ENCODE measurements at regions not wholly inside any gene's neighbourhood (a gene's known extent, or its start where the extent isn't known, plus 50 kb on each side); places are given as distances from the start of the nearest gene placed in this dataset.

DNA sequence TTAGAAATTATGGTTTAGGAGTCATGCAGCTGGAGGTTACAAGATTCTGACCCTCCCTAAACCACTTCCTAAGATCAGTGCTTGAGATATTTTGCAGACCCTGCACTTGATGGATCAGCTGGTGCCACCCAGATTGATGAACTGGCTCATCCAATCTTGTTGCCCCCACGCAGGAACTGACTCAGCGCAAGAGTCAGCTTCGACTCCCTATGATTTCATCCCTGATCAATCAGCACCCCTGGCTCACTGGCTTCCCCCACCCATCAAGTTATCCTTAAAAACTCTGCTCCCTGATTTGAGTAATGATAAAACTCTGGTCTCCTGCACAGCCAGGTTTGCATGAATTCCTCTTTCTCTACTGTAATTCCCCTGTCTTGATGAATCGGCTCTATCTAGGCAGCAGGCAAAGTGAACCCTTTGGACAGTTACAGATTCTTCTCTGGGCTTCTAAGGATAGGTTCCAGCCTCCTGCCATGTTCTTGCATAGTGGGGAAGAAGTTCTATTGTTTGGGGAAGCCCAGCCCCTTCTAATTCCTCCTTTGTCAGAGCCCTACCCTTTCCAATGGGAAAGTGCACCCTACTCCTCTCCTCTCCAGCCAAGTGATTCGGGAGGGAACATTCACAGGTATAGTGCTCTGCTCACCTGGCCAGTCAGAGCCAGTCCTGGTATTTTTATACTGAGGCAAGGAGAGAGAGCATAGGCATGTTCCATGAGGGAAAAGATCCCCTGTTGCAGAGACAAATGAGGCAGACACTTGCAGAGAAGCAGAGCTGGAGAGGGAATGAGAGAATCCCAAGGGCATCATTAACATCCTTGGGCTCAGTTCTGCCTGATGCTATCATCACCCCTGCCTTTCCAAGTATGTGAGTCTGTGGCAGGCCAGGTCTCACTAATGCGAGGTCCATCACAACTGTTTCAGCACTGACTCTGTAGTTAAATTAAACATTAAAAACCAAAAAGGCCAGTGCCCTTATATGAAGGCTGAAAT, 224.4 kb upstream of the GALNT17 start:
- DNase-seq (ENCODE audit: low read depth) = no peak

DNA sequence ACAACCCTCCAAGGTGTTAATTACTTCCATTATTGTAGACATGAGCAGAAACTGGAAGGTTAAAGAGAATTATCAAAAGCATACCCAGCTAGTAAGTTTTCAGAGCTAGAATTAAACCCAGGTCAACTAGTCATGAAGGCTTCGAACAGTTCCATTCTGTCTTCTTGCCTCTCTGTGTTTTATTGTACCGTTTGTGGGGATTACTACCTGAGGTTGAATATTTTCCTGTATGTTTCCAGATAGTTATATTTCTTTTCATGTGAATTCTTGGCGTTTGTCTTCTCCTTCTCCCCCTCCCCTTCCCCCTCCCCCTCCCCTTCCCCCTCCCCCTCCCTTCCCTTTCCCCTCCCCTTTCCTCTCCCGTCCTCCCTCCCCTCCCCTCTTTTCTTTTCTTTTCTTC, 218.0 kb upstream of the GALNT17 start:
- DNase-seq (ENCODE audit: low read depth) = no peak

DNA sequence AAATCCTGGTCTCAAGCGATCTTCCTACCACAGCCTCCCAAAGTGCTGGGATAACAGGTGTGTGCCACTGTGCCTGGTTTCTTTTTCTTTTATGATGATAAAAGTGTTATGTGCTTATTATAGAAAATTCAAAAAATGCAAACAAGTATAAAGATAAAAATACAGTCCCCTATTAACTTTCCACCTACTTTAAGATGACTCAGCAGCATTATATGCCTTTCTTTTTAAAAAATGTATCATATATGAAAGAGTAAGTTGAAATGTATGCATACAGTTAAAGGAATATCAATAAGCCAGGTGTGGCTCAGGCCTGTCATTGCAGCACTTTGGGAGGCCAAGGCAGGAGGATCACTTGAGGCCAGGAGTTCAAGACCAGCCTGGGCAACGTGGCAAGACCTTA, 216.9 kb upstream of the GALNT17 start:
- DNase-seq (ENCODE audit: low read depth) = no peak

GRCh38 chr7:70919481-70920073, 212.4 kb upstream of the GALNT17 start:
- no peak for DNase-seq (ENCODE audit: low read depth)

- no peak for DNase-seq (ENCODE audit: low read depth)
Observed at GRCh38 chr7:70920876-70921275, 211.1 kb upstream of the GALNT17 start.

- DNase-seq (ENCODE audit: low read depth) = no peak
Observed at GRCh38 chr7:70923181-70923845, 208.6 kb upstream of the GALNT17 start.

- DNase-seq (ENCODE audit: low read depth) = no peak
Observed at GRCh38 chr7:70925411-70926115, 206.4 kb upstream of the GALNT17 start.

DNA sequence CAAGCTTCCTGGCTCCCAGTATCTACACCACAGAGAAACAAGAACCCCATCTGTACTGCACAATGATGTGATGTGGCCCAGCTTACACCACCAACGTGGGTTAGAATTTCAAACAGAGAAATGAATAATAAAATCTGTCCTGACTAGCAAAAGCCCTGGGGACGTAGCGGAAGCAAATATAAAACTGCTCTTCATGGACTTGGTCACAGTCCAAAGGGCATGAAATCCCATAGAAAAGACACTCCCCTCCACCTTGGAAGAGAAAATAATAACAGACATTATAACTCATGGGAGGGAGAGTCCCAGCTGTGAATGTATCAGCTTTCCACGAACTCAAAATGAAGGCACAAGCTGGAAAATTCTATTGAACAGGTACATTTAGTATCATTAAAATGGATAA, 205.3 kb upstream of the GALNT17 start:
- DNase-seq (ENCODE audit: low read depth) = no peak

DNA sequence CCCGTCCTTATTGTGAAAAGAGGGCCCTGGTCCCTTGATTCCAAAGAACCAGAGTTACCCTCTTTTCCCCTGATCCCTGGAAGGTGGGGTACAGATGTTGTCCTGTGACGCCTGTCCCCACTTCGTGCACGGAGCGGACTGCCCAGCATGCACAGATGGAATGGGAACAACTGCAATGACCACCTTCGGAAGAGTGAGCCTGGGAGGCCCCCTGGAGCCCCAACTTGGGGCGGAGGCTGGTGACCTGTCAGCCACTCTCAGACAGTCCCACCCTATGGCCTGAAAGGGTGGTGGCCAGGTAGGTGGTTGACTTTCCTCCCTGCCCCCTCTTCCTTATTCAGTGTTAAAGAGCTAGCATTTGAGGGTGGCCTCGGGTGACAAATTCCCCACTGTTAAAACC, 196.6 kb upstream of the GALNT17 start:
- DNase-seq (ENCODE audit: low read depth) = no peak

GRCh38 chr7:70935854-70936253, 196.1 kb upstream of the GALNT17 start:
- DNase-seq (ENCODE audit: low read depth) = no peak

DNA sequence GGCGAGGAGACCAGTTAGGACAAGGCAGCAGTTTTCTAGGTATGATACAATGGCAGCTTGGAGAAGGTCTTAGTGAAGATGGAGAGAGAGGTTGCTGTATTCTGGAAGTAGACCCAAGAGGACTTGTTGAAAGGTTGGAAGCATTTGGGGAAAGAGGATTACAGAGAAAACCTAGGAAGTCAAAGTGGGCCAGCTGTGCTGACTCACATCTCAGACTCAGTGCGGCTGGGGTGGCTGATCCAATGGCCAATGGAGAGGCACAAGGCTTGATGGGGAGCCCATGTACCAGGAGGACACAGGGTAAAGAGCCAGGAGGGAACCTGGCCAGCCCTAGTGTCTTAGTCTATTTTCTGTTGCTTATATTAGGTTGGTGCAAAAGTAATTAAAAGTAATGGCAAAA, 194.5 kb upstream of the GALNT17 start:
- no peak for DNase-seq (ENCODE audit: low read depth)

DNA sequence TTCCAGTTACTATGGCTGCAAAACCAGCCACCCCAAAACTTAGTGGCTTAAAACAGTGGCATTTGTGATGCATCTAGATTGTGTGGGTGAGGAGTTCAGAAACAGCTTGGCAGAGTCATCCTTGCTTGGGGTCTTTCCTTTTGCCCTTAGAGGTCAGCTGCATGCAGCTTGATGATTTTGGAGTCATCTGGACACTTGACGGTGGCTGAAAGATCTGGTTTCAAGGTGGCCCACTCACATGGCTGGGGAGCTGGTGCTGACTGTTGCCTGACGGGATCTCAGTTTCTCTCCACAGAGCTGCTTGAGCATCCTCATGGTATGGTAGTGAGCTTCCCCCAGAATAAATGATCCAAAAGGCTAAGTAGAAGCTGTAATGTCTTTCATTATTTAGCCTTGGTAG, 191.3 kb upstream of the GALNT17 start:
- DNase-seq (ENCODE audit: low read depth) = no peak

DNA sequence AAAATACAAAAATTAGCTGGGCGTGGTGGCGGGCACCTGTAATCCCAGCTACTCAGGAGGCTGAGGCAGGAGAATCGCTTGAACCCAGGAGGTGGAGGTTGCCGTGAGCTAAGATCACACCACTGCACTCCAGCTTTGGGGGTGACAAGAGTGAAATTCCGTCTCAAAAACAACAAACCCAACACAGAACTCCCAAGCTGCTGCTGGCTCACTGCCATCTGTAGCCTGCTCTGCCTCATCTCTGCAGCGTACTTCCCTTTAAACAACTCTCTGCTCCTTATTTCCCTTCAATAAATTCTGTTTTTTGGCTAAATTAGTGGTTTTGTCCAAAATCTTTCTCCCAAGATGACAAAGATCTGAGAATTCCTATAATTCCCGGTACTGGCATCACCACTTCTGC, 189.2 kb upstream of the GALNT17 start:
- DNase-seq (ENCODE audit: low read depth) = no peak

DNA sequence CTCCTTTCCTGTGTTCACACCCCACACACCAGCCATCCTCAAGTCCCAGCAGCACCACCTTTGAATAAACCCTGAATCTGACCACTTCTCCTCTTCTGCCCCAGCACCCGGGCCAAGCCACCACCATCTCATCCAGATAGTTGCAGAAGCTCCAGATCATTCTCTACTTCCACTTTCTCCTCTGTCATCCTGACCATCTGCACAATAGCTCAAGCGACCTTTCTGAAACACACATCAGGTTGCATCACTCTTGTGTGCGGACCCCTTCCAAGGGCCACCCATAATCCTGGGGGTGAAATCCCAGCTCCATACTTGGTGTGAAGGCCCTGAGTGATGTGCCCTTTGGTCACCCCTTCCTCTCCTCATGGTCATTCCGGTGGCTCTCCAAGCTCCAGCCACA, 187.4 kb upstream of the GALNT17 start:
- no peak for DNase-seq (ENCODE audit: low read depth)

DNA sequence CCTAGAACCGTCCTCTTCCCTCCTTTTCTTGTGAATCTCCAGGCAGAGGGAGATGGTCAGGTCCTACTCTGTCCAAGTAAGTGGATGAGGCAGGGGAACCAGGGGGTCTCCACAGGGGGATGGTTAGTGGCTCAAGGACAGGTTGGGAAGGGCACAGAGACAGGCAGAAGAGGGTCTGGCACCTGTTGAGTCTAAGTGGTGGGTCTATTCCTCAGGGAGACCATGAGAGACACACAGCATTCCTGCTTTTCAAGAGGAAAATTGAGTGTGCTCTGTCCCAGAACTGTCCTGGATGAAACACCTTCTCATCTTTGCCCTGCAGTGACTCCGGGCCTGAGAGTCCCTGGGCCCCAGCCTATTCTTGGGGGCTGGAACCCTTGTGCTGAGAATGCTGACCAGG, 184.8 kb upstream of the GALNT17 start:
- DNase-seq (ENCODE audit: low read depth) = no peak

GRCh38 chr7:70949862-70950261, 182.1 kb upstream of the GALNT17 start:
- no peak for DNase-seq (ENCODE audit: low read depth)

DNA sequence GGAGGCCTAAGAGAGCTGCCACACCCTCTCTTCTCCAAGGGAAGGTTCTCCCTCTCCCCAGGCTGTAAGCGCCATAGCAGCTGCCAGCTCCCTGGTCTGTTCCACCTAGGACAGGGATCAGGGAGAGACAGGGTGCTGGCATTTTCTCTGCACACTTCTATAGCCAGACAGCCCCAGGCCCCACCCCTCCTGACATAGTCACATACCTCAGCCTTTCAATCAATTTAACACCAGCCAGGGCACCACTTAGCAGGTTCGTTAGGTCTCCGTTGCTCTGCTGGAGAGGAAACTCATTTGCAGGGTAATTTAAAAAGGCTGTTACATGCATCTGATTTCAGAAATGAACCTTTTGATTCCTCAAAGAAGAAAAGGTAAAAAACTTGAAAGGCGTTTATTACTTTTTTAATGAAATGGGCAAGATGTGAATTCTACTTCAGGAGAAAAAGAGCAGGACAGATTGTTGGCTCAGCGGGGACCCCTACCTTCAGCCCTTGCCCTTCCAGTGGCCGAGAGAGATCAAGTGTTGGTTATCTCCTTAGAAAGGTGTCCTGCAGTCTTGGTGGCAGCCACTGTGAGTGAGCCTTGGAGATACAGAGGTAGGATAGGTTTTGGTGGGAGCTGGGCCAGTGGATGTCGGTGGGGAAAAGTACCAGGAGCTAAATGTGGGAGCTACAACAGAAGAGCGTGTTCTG, 180.5 kb upstream of the GALNT17 start:
- DNase-seq (ENCODE audit: low read depth) = no peak

- no peak for DNase-seq (ENCODE audit: low read depth)
Observed at GRCh38 chr7:70952311-70952710, 179.6 kb upstream of the GALNT17 start.

GRCh38 chr7:70953331-70953741, 178.6 kb upstream of the GALNT17 start:
- DNase-seq (ENCODE audit: low read depth) = no peak

DNA sequence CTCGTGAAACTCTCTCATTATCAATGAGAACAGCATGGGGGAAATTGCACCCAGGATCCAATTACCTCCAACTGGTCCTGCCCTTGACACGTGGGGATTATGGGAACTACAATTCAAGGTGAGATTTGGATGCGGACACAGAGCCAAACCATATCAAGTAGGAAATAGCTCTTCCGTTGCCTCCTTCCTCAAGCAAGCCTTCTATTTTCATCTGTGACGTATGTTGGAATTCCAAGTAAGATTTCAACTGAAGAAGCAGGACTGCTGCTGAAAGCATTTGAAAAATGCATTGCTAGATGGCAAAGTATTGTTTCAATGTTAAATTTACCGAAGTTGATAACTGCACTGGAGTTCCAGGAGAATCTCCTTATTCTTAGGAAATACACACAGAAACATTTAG, 178.1 kb upstream of the GALNT17 start:
- DNase-seq (ENCODE audit: low read depth) = no peak

- no peak for DNase-seq (ENCODE audit: low read depth)
Observed at GRCh38 chr7:70972693-70973092, 159.3 kb upstream of the GALNT17 start.

- DNase-seq (ENCODE audit: low read depth) = no peak
Observed at GRCh38 chr7:70975754-70976153, 156.2 kb upstream of the GALNT17 start.

Data from stimulated activated CD4-positive, alpha-beta T cell treated with anti-CD3 and anti-CD28 coated beads, Interleukin-2, amount 100 ng/mL, for 4 hours (primary cell).